A549 (cell line): ENCODE measurements at regions not wholly inside any gene's neighbourhood (a gene's known extent, or its start where the extent isn't known, plus 50 kb on each side); places are given as distances from the start of the nearest gene placed in this dataset.

Experiments
- ATAC-seq, 2 experiments: fragments of 200-7000 bp in 1 of 2; fragments of >200 bp in 1 of 2; cut with Nextera tagmentation in 1 of 2; cut with Tn5 transposase in 1 of 2; 3 replicates each; pipeline versions ENCODE4 v1.8.0 to v1.9.1; 2018 to 2020; ENCODE audit warnings: mild to moderate bottlenecking in 1 of 2, moderate library complexity in 1 of 2
- CTCF ChIA-PET: fragments of 300-600 bp; sonication (Branson Sonifier 250); formaldehyde crosslinking; extraction: SDS; loops from one replicate; lab custom pipeline; 2021; ENCODE audit warnings: antibody characterized with exemption, inconsistent platforms; lab: Yijun Ruan, JAX
- POLR2A ChIA-PET: fragments of 350-600 bp; formaldehyde crosslinking; extraction: SDS; loops from one replicate; lab custom pipeline; 2021; ENCODE audit warnings: antibody characterized with exemption, inconsistent platforms; lab: Yijun Ruan, JAX
- DNase-seq, 2 experiments: peaks; one replicate each; pipeline versions ENCODE4 v3.0.0 to v3.0.0-alpha.2; 2011 to 2016; ENCODE audit warnings: low read depth in 1 of 2, low spot score in 1 of 2
- FAIRE-seq: peaks from 2 replicates; lab custom pipeline; 2011; peaks lifted over from hg19 to GRCh38; lab: Jason Lieb, UNC
- H3K27ac ChIP-seq, 2 experiments: fragments of >200 bp; sonication (Bioruptor Twin); formaldehyde crosslinking; 3 replicates each; pipeline ENCODE4 v1.5.1; 2016 to 2017
- H3K4me1 ChIP-seq: fragments of >200 bp; sonication (Bioruptor Twin); formaldehyde crosslinking; 3 replicates; pipeline ENCODE4 v1.6.1; 2016
- H3K4me2 ChIP-seq: fragments of >200 bp; sonication (Bioruptor Twin); formaldehyde crosslinking; 3 replicates; pipeline ENCODE4 v1.6.1; 2016
- H3K4me3 ChIP-seq: fragments of >200 bp; sonication (Bioruptor Twin); formaldehyde crosslinking; 3 replicates; pipeline ENCODE4 v1.5.1; 2016
- H3K9me3 ChIP-seq: fragments of >200 bp; sonication (Bioruptor Twin); formaldehyde crosslinking; 3 replicates; pipeline ENCODE4 v1.6.1; 2016
- EHMT2 ChIP-seq: fragments of 200-600 bp; sonication (generic); IDR thresholded peaks from 2 replicates; pipeline ENCODE4 v1.6.1; 2016; ENCODE audit warnings: antibody characterized with exemption, low read depth, mild to moderate bottlenecking, moderate library complexity
- HEYL ChIP-seq: fragments of 250-450 bp; sonication (Bioruptor Pico); IDR thresholded peaks from 2 replicates; pipeline ENCODE4 v1.8.0; 2021; ENCODE audit warnings: mild to moderate bottlenecking, moderate library complexity
- HMGXB4 ChIP-seq: fragments of 250-450 bp; sonication (Bioruptor Pico); IDR thresholded peaks from 2 replicates; pipeline ENCODE4 v1.5.0; 2021; ENCODE audit warnings: mild to moderate bottlenecking, moderate library complexity, borderline replicate concordance
- JUN ChIP-seq, 2 experiments: fragments of >200 bp; sonication (Bioruptor Twin); formaldehyde crosslinking; IDR thresholded peaks; 2 replicates in 1 of 2; 3 replicates in 1 of 2; pipeline ENCODE4 v1.6.1; 2016 to 2017
- MYC ChIP-seq: IDR thresholded peaks from 2 replicates; pipeline ENCODE4 v1.6.1; 2012; ENCODE audit warnings: mild to moderate bottlenecking, inconsistent platforms, low read length, improper control_type of control experiment, borderline replicate concordance
- NR3C1 ChIP-seq: fragments of >200 bp; sonication (Bioruptor Twin); formaldehyde crosslinking; IDR thresholded peaks from 3 replicates; pipeline ENCODE4 v1.6.1; 2017
- POLR2AphosphoS2 ChIP-seq: conservative IDR thresholded peaks from 2 replicates; pipeline ENCODE4 v1.6.1; 2012; ENCODE audit warnings: low read length, improper control_type of control experiment, inconsistent platforms
- SMC3 ChIP-seq: fragments of >200 bp; sonication (Bioruptor Twin); formaldehyde crosslinking; IDR thresholded peaks from 3 replicates; pipeline ENCODE4 v1.6.1; 2018; ENCODE audit warnings: inconsistent platforms
- SREBF2 ChIP-seq: fragments of 450-650 bp; IDR thresholded peaks from 2 replicates; pipeline ENCODE4 v1.6.1; 2014; ENCODE audit warnings: mild to moderate bottlenecking, moderate library complexity
- TFCP2L1 ChIP-seq: fragments of 250-450 bp; sonication (Bioruptor Pico); IDR thresholded peaks from 2 replicates; pipeline ENCODE4 v1.5.0; 2021; ENCODE audit warnings: mild to moderate bottlenecking
- WGBS: methylation state at CpG from one replicate; pipeline ENCODE4 v1.1.6; 2017; ENCODE audit errors: missing lambda C conversion rate; 5-methylcytosine and 5-hydroxymethylcytosine counted together
- TF ChIP-seq, protein P1 (sequence below): IDR thresholded peaks from 2 replicates; pipeline ENCODE4 v1.6.1; 2012
- TF ChIP-seq, protein P2 (sequence below): fragments of 450-650 bp; IDR thresholded peaks from 2 replicates; pipeline ENCODE4 v1.6.1; 2014; ENCODE audit warnings: antibody characterized with exemption

GRCh38 chr3:197606468-197606867 is 50.7 kb upstream of the BDH1 start:
- no peak overlapping the region for H3K27ac ChIP-seq
- H3K4me3 ChIP-seq, result no peak overlapping the region
- H3K4me2 ChIP-seq, result no peak overlapping the region
- H3K9me3 ChIP-seq, result no peaks in the 10 kb centered on the region
- ATAC-seq, result no peak
- ChIA-PET CTCF (interaction anchor here (0.5 to 4.2 kb wide), 2 partner anchors 8 to 447 kb away, joined by 3 to 22 read pairs; no protein-coding TSS in a partner anchor), POLR2A (no interaction called here)
- FAIRE-seq, result no peak
- DNase-seq, result no peak
- no peak for TF ChIP-seq NR3C1
- no peak for TF ChIP-seq HMGXB4 (CRISPR knock-in tag)
- TF ChIP-seq, protein P1, sequence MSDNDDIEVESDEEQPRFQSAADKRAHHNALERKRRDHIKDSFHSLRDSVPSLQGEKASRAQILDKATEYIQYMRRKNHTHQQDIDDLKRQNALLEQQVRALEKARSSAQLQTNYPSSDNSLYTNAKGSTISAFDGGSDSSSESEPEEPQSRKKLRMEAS, result no peak
- no peak for TF ChIP-seq MYC
- TF ChIP-seq HEYL, result no peak
- no peak for TF ChIP-seq EHMT2
- TF ChIP-seq JUN (IDR thresholded peaks at IDR 0.05), result no peak
- no peak for TF ChIP-seq SREBF2
- no peak for TF ChIP-seq SMC3
- no peak for TF ChIP-seq POLR2AphosphoS2
- no peak for TF ChIP-seq TFCP2L1 (CRISPR knock-in tag)
- TF ChIP-seq, protein P2, sequence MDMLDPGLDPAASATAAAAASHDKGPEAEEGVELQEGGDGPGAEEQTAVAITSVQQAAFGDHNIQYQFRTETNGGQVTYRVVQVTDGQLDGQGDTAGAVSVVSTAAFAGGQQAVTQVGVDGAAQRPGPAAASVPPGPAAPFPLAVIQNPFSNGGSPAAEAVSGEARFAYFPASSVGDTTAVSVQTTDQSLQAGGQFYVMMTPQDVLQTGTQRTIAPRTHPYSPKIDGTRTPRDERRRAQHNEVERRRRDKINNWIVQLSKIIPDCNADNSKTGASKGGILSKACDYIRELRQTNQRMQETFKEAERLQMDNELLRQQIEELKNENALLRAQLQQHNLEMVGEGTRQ, result no peak
- no peaks in the 10 kb centered on the region for H3K4me1 ChIP-seq
- WGBS, result 97% methylated on average over 2 of the region's 3 CpGs
